ENCODE measurements at regions not wholly inside any gene's neighbourhood (a gene's known extent, or its start where the extent isn't known, plus 50 kb on each side); places are given as distances from the start of the nearest gene placed in this dataset.

GRCh38 chrX:17994429-17994828, 133.3 kb upstream of the RAI2 start:
- DNase-seq (ENCODE audit: low read depth in 2 of 2): no peak
- TF ChIP-seq CTCF (conservative IDR thresholded peaks at IDR 0.05 in 1 of 2, IDR thresholded peaks at IDR 0.05 in 1 of 2; ENCODE audit: low read depth in 1 of 2, low read length in 2 of 2) (no peak), EZH2 (IDR thresholded peaks at IDR 0.05; ENCODE audit: low read length, missing control alignments) (no peak)
- H2AFZ ChIP-seq (ENCODE audit: low read length): no peak overlapping the region
- H4K20me1 ChIP-seq (ENCODE audit: control insufficient read depth, extremely low read depth, insufficient read depth, low read length): no peaks in the 10 kb centered on the region
- H3K4me1 ChIP-seq (ENCODE audit: control insufficient read depth, extremely low read depth, insufficient read depth, low read length): no peaks in the 10 kb centered on the region
- no peak overlapping the region for H3K4me3 ChIP-seq (replicated peaks in 1 of 4; ENCODE audit: control extremely low read depth in 1 of 4, insufficient read depth in 1 of 4, low read depth in 3 of 4, low read length in 4 of 4)
- no peaks in the 10 kb centered on the region for H3K27me3 ChIP-seq (ENCODE audit: control insufficient read depth, insufficient read depth, low read length)
- no peaks in the 10 kb centered on the region for H3K79me2 ChIP-seq (ENCODE audit: control insufficient read depth, insufficient read depth, low read length)
- no peak overlapping the region for H3K27ac ChIP-seq (ENCODE audit: insufficient read depth, low read length)
- H3K9me3 ChIP-seq (ENCODE audit: control insufficient read depth, insufficient read depth, low read depth, low read length): no peaks in the 10 kb centered on the region
- no peaks in the 10 kb centered on the region for H3K36me3 ChIP-seq (ENCODE audit: control insufficient read depth, insufficient read depth, low read length)
- no peak overlapping the region for H3K9ac ChIP-seq (ENCODE audit: insufficient read depth, low read length)
- no peak overlapping the region for H3K4me2 ChIP-seq (ENCODE audit: extremely low read depth, insufficient read depth, low read length)

- no peak for DNase-seq (ENCODE audit: low read depth in 2 of 2)
- Histone ChIP-seq H2AFZ (ENCODE audit: low read length) (no peak overlapping the region), H3K4me2 (ENCODE audit: extremely low read depth, insufficient read depth, low read length) (no peak overlapping the region), H3K27me3 (ENCODE audit: control insufficient read depth, insufficient read depth, low read length) (no peaks in the 10 kb centered on the region), H3K9me3 (ENCODE audit: control insufficient read depth, insufficient read depth, low read depth, low read length) (no peaks in the 10 kb centered on the region), H3K4me3 (replicated peaks in 1 of 4; ENCODE audit: control extremely low read depth in 1 of 4, insufficient read depth in 1 of 4, low read depth in 3 of 4, low read length in 4 of 4) (no peak overlapping the region), H3K4me1 (ENCODE audit: control insufficient read depth, extremely low read depth, insufficient read depth, low read length) (no peaks in the 10 kb centered on the region), H3K79me2 (ENCODE audit: control insufficient read depth, insufficient read depth, low read length) (no peaks in the 10 kb centered on the region), H3K36me3 (ENCODE audit: control insufficient read depth, insufficient read depth, low read length) (no peaks in the 10 kb centered on the region), H4K20me1 (ENCODE audit: control insufficient read depth, extremely low read depth, insufficient read depth, low read length) (no peaks in the 10 kb centered on the region), H3K9ac (ENCODE audit: insufficient read depth, low read length) (no peak overlapping the region), H3K27ac (ENCODE audit: insufficient read depth, low read length) (no peak overlapping the region)
- TF ChIP-seq EZH2 (IDR thresholded peaks at IDR 0.05; ENCODE audit: low read length, missing control alignments) (no peak), CTCF (conservative IDR thresholded peaks at IDR 0.05 in 1 of 2, IDR thresholded peaks at IDR 0.05 in 1 of 2; ENCODE audit: low read depth in 1 of 2, low read length in 2 of 2) (no peak)
Measured at GRCh38 chrX:17993062-17993461, 132.0 kb upstream of the RAI2 start.

GRCh38 chrX:17990532-17990931, 129.4 kb upstream of the RAI2 start:
- no peak for TF ChIP-seq CTCF (conservative IDR thresholded peaks at IDR 0.05 in 1 of 2, IDR thresholded peaks at IDR 0.05 in 1 of 2; ENCODE audit: low read depth in 1 of 2, low read length in 2 of 2)
- no peaks in the 10 kb centered on the region for H4K20me1 ChIP-seq (ENCODE audit: control insufficient read depth, extremely low read depth, insufficient read depth, low read length)
- no peak overlapping the region for H2AFZ ChIP-seq (ENCODE audit: low read length)
- H3K79me2 ChIP-seq (ENCODE audit: control insufficient read depth, insufficient read depth, low read length): no peaks in the 10 kb centered on the region
- DNase-seq (ENCODE audit: low read depth in 2 of 2): no peak
- no peaks in the 10 kb centered on the region for H3K36me3 ChIP-seq (ENCODE audit: control insufficient read depth, insufficient read depth, low read length)
- no peak overlapping the region for H3K4me3 ChIP-seq (replicated peaks in 1 of 4; ENCODE audit: control extremely low read depth in 1 of 4, insufficient read depth in 1 of 4, low read depth in 3 of 4, low read length in 4 of 4)
- no peak overlapping the region for H3K4me2 ChIP-seq (ENCODE audit: extremely low read depth, insufficient read depth, low read length)
- no peak overlapping the region for H3K27ac ChIP-seq (ENCODE audit: insufficient read depth, low read length)
- H3K9me3 ChIP-seq (ENCODE audit: control insufficient read depth, insufficient read depth, low read depth, low read length): no peaks in the 10 kb centered on the region
- H3K27me3 ChIP-seq (ENCODE audit: control insufficient read depth, insufficient read depth, low read length): no peaks in the 10 kb centered on the region
- H3K4me1 ChIP-seq (ENCODE audit: control insufficient read depth, extremely low read depth, insufficient read depth, low read length): no peaks in the 10 kb centered on the region
- H3K9ac ChIP-seq (ENCODE audit: insufficient read depth, low read length): no peak overlapping the region

Measured in fibroblast of lung (primary cell).